ENCODE measurements at regions not wholly inside any gene's neighbourhood (a gene's known extent, or its start where the extent isn't known, plus 50 kb on each side); places are given as distances from the start of the nearest gene placed in this dataset.

GRCh38 chr5:125785407-125785806 is 637.8 kb upstream of the GRAMD2B start (continued):
- TF ChIP-seq, protein P1, sequence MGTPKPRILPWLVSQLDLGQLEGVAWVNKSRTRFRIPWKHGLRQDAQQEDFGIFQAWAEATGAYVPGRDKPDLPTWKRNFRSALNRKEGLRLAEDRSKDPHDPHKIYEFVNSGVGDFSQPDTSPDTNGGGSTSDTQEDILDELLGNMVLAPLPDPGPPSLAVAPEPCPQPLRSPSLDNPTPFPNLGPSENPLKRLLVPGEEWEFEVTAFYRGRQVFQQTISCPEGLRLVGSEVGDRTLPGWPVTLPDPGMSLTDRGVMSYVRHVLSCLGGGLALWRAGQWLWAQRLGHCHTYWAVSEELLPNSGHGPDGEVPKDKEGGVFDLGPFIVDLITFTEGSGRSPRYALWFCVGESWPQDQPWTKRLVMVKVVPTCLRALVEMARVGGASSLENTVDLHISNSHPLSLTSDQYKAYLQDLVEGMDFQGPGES (IDR thresholded peaks at IDR 0.05): no peak
- TF ChIP-seq BCL11A (IDR thresholded peaks at IDR 0.05; ENCODE audit: low read depth, low read length) (no peak), CEBPZ (IDR thresholded peaks at IDR 0.05; ENCODE audit: low read depth, low read length) (no peak)

DNA sequence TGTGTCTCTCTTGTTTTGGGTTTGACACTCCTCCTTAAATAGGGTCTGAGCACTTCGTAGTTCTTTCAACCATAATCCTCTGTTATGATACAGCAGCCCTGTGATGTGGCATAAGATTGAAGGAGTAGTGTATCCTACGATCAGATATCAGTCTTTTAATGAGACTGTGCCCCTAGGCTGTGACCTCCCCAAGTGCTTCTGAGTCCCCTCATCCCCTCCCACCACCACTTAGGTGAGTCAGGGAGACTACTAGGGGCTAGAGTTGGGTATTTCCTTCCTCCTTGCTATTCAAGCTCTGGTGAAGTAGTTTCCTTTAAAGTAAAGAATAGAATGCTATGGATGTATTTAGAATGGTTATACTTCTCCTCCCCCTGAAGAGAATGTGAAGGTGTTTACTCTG is 637.2 kb upstream of the GRAMD2B start:
- H3K4me3 ChIP-seq: no peak overlapping the region
- WGBS (ENCODE audit: insufficient coverage, insufficient replicate concordance, low lambda C conversion rate, missing lambda C conversion rate): 0% methylated on average over 2 of the region's 2 CpGs
- in situ Hi-C loops (cut with MboI): no loop called here

More for the DNA sequence above, 637.2 kb upstream of the GRAMD2B start:
- FAIRE-seq (no peak), DNase-seq (ENCODE audit: low read depth, low spot score) (no peak), ATAC-seq (no peak)
- no peak overlapping the region for H3K9ac ChIP-seq (ENCODE audit: control insufficient read depth, insufficient read depth, low read length)
- no peak overlapping the region for H3K27ac ChIP-seq (ENCODE audit: control insufficient read depth, insufficient read depth)
- intact Hi-C loops (cut with micrococcal nuclease; ENCODE audit: unreplicated experiment): no loop called here
- CTCF ChIA-PET: no interaction called here
- RAD21 ChIA-PET (ENCODE audit: unreplicated experiment): no interaction called here
- no peaks in the 10 kb centered on the region for H3K36me3 ChIP-seq (ENCODE audit: control insufficient read depth in 2 of 2, insufficient read depth in 2 of 2, low read length in 1 of 2)
- H3K9me3 ChIP-seq (replicated peaks; ENCODE audit: control insufficient read depth, insufficient read depth, low read length): no peaks in the 10 kb centered on the region
- no TSS peak for BruUV-seq (replicated peaks)
- H3K79me2 ChIP-seq (ENCODE audit: control insufficient read depth, insufficient read depth, low read length): no peaks in the 10 kb centered on the region
- H3K4me1 ChIP-seq (ENCODE audit: control insufficient read depth, insufficient read depth, low read length): no peaks in the 10 kb centered on the region
- TF ChIP-seq PAX8 (IDR thresholded peaks at IDR 0.05): no peak
- TF ChIP-seq SUPT20H (IDR thresholded peaks at IDR 0.05; ENCODE audit: borderline replicate concordance, control insufficient read depth, low read depth, low read length): no peak
- no peak for TF ChIP-seq ZNF384 (IDR thresholded peaks at IDR 0.05; ENCODE audit: borderline replicate concordance, low read depth, low read length)
- TF ChIP-seq STAT1 (conservative IDR thresholded peaks at IDR 0.05): no peak
- no peak for TF ChIP-seq CBX3 (IDR thresholded peaks at IDR 0.05; ENCODE audit: borderline replicate concordance, low read depth)
- TF ChIP-seq MYB (IDR thresholded peaks at IDR 0.05; ENCODE audit: borderline replicate concordance, low read depth, low read length): no peak
- TF ChIP-seq IKZF2 (IDR thresholded peaks at IDR 0.05): no peak
- no peak for TF ChIP-seq MEF2A (IDR thresholded peaks at IDR 0.05; ENCODE audit: insufficient read depth, low read depth, low read length)
- no peak for TF ChIP-seq RB1 (IDR thresholded peaks at IDR 0.05; ENCODE audit: borderline replicate concordance)
- no peak for TF ChIP-seq ETV6 (conservative IDR thresholded peaks at IDR 0.05 in 1 of 2, IDR thresholded peaks at IDR 0.05 in 1 of 2; ENCODE audit: borderline replicate concordance in 1 of 2, low read depth in 1 of 2)
- no peaks in the 10 kb centered on the region for H3K27me3 ChIP-seq (replicated peaks in 1 of 2; ENCODE audit: control insufficient read depth in 2 of 2, insufficient read depth in 2 of 2, low read length in 1 of 2)
- H4K20me1 ChIP-seq (ENCODE audit: control insufficient read depth, insufficient read depth): no peaks in the 10 kb centered on the region
- SMC1A ChIA-PET (ENCODE audit: uncharacterized antibody, unreplicated experiment): interaction anchor here (0.7 kb wide), 1 partner anchor 9 kb away, joined by 3 read pairs; no protein-coding TSS in a partner anchor
- no peak overlapping the region for H3K4me2 ChIP-seq (ENCODE audit: control insufficient read depth, insufficient read depth)
- H2AFZ ChIP-seq (ENCODE audit: control insufficient read depth, low read depth, low read length): no peak overlapping the region
- POLR2A ChIA-PET: no interaction called here

Measured in GM12878 (cell line).